ENCODE measurements at regions not wholly inside any gene's neighbourhood (a gene's known extent, or its start where the extent isn't known, plus 50 kb on each side); places are given as distances from the start of the nearest gene placed in this dataset.

DNA sequence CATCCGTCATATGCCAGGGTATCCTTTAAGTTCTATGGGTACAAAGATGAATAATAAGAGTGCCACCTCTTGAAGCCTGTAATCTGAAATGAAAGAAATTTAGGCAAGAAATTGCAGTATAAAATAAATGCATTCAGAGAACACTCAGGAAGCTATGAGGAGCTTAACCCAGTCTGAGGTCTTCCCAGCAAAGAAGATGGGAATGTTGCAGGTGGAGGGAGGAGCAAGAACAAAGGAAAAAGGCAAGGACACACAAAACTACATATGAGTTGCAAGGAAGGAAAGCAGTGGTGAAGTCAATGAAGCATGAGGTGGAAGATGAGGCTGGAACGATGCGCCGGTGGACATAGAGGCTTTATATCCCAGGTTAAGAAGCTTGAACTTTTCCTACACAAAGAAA lies 67.0 kb upstream of the DST start:
- DNase-seq (ENCODE audit: low spot score), result no peak
- FAIRE-seq, result no peak
- no peak overlapping the region for H3K9ac ChIP-seq (ENCODE audit: insufficient read depth, low read depth, low read length)
- H3K4me2 ChIP-seq (ENCODE audit: low read depth, low read length), result no peak overlapping the region
- H3K4me3 ChIP-seq (replicated peaks in 1 of 3; ENCODE audit: insufficient read depth in 1 of 3, low read depth in 2 of 3, low read length in 3 of 3), result no peak overlapping the region
- CTCF ChIA-PET (ENCODE audit: low intra/inter-chr PET ratio, low total read pairs), result interaction anchor here (0.9 to 5.9 kb wide), 7 partner anchors 10 to 142 kb away, joined by 3 to 73 read pairs (median 7); no protein-coding TSS in a partner anchor
- H4K20me1 ChIP-seq (ENCODE audit: insufficient read depth, low read length), result no peaks in the 10 kb centered on the region
- in situ Hi-C loops (cut with HindIII; ENCODE audit: extremely low pct_ligation_motif_present, low pct_unique_long_range_greater_than_20kb), result loop anchor here (5.0 to 10.0 kb wide), 2 partner anchors 138 to 355 kb away; no protein-coding TSS in a partner anchor
- no peak overlapping the region for H3K27ac ChIP-seq (ENCODE audit: extremely low read length, insufficient read depth, low read length)
- no peaks in the 10 kb centered on the region for H3K36me3 ChIP-seq (replicated peaks in 1 of 2; ENCODE audit: control insufficient read depth in 1 of 2, insufficient read depth in 2 of 2, low read length in 2 of 2)
- H3K4me1 ChIP-seq (ENCODE audit: insufficient read depth, low read length), result peaks cover 29% of the 10 kb centered on the region
- ATAC-seq, result no peak
- H3K79me2 ChIP-seq (ENCODE audit: insufficient read depth, low read length), result no peaks in the 10 kb centered on the region
- POLR2A ChIA-PET, result interaction anchor here (0.7 kb wide), 1 partner anchor 47 kb away, joined by 3 read pairs; no protein-coding TSS in a partner anchor
- no peaks in the 10 kb centered on the region for H3K27me3 ChIP-seq (ENCODE audit: control insufficient read depth in 1 of 2, insufficient read depth in 2 of 2, low read length in 2 of 2)
- intact Hi-C loops (cut with micrococcal nuclease; ENCODE audit: unreplicated experiment), result loop anchor here (1.0 to 5.0 kb wide), 3 partner anchors 33 to 141 kb away; no protein-coding TSS in a partner anchor
- no peak overlapping the region for H2AFZ ChIP-seq (ENCODE audit: low read length)
- WGBS (ENCODE audit: low lambda C conversion rate), result 94% methylated on average over 4 of the region's 4 CpGs
- BruUV-seq (replicated peaks), result no TSS peak
- H3K9me3 ChIP-seq (ENCODE audit: low read length), result no peaks in the 10 kb centered on the region
- TF ChIP-seq RFX5 (IDR thresholded peaks at IDR 0.05; ENCODE audit: low read depth, low read length) (no peak), SMAD3 (CRISPR knock-in tag; IDR thresholded peaks at IDR 0.05) (no peak), KAT2B (IDR thresholded peaks at IDR 0.05; ENCODE audit: borderline replicate concordance, low read depth, low read length) (no peak), POGZ (CRISPR knock-in tag; IDR thresholded peaks at IDR 0.05) (no peak), ZNF549 (CRISPR knock-in tag; IDR thresholded peaks at IDR 0.05) (no peak), ZNF629 (CRISPR knock-in tag; conservative IDR thresholded peaks at IDR 0.05) (no peak), MTF1 (CRISPR knock-in tag; IDR thresholded peaks at IDR 0.05) (no peak), ZNF557 (CRISPR knock-in tag; IDR thresholded peaks at IDR 0.05) (no peak), REL (CRISPR knock-in tag; conservative IDR thresholded peaks at IDR 0.05) (no peak), SNAI1 (CRISPR knock-in tag; IDR thresholded peaks at IDR 0.05; ENCODE audit: borderline replicate concordance) (no peak), ZNF562 (CRISPR knock-in tag; IDR thresholded peaks at IDR 0.05; ENCODE audit: borderline replicate concordance) (no peak), ZNF614 (CRISPR knock-in tag; IDR thresholded peaks at IDR 0.05; ENCODE audit: borderline replicate concordance) (no peak)
- TF ChIP-seq, protein P1, sequence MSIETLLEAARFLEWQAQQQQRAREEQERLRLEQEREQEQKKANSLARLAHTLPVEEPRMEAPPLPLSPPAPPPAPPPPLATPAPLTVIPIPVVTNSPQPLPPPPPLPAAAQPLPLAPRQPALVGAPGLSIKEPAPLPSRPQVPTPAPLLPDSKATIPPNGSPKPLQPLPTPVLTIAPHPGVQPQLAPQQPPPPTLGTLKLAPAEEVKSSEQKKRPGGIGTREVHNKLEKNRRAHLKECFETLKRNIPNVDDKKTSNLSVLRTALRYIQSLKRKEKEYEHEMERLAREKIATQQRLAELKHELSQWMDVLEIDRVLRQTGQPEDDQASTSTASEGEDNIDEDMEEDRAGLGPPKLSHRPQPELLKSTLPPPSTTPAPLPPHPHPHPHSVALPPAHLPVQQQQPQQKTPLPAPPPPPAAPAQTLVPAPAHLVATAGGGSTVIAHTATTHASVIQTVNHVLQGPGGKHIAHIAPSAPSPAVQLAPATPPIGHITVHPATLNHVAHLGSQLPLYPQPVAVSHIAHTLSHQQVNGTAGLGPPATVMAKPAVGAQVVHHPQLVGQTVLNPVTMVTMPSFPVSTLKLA (IDR thresholded peaks at IDR 0.05), result no peak
- TF ChIP-seq, protein P2, sequence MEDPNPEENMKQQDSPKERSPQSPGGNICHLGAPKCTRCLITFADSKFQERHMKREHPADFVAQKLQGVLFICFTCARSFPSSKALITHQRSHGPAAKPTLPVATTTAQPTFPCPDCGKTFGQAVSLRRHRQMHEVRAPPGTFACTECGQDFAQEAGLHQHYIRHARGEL (CRISPR knock-in tag; IDR thresholded peaks at IDR 0.05), result no peak
- TF ChIP-seq, protein P3, sequence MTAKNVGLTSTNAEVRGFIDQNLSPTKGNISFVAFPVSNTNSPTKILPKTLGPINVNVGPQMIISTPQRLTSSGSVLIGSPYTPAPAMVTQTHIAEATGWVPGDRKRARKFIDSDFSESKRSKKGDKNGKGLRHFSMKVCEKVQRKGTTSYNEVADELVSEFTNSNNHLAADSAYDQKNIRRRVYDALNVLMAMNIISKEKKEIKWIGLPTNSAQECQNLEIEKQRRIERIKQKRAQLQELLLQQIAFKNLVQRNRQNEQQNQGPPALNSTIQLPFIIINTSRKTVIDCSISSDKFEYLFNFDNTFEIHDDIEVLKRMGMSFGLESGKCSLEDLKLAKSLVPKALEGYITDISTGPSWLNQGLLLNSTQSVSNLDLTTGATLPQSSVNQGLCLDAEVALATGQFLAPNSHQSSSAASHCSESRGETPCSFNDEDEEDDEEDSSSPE (CRISPR knock-in tag; IDR thresholded peaks at IDR 0.05), result no peak
- TF ChIP-seq, protein P4, sequence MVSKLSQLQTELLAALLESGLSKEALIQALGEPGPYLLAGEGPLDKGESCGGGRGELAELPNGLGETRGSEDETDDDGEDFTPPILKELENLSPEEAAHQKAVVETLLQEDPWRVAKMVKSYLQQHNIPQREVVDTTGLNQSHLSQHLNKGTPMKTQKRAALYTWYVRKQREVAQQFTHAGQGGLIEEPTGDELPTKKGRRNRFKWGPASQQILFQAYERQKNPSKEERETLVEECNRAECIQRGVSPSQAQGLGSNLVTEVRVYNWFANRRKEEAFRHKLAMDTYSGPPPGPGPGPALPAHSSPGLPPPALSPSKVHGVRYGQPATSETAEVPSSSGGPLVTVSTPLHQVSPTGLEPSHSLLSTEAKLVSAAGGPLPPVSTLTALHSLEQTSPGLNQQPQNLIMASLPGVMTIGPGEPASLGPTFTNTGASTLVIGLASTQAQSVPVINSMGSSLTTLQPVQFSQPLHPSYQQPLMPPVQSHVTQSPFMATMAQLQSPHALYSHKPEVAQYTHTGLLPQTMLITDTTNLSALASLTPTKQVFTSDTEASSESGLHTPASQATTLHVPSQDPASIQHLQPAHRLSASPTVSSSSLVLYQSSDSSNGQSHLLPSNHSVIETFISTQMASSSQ (IDR thresholded peaks at IDR 0.05; ENCODE audit: low read depth), result no peak
- TF ChIP-seq, protein P4 (CRISPR knock-in tag; IDR thresholded peaks at IDR 0.05; ENCODE audit: borderline replicate concordance), result no peak

Data from HepG2 (cell line).